ENCODE measurements at regions not wholly inside any gene's neighbourhood (a gene's known extent, or its start where the extent isn't known, plus 50 kb on each side); places are given as distances from the start of the nearest gene placed in this dataset.
A peak's percentile ranks its signal among the peaks of the same experiment; 100 is the strongest.
"Not testable (repeated sequence)": the region's sequence is repeated elsewhere in the genome, so short reads cannot be mapped to it uniquely, and the experiment has no call there.

- no peak for DNase-seq (ENCODE audit: low read depth)
- no peak overlapping the region for H3K4me3 ChIP-seq (ENCODE audit: control insufficient read depth, low read depth, low read length)
- TF ChIP-seq CTCF (conservative IDR thresholded peaks at IDR 0.05; ENCODE audit: control insufficient read depth, insufficient read depth, low read depth, low read length) = no peak
These were observed 154.5 kb upstream of the MAGI2 start for GRCh38 chr7:79608005-79608404.

- H3K4me3 ChIP-seq (ENCODE audit: control insufficient read depth, low read depth, low read length) = no peak overlapping the region
- no peak for DNase-seq (ENCODE audit: low read depth)
- TF ChIP-seq CTCF (conservative IDR thresholded peaks at IDR 0.05; ENCODE audit: control insufficient read depth, insufficient read depth, low read depth, low read length) = no peak
These were observed 151.4 kb upstream of the MAGI2 start for GRCh38 chr7:79604841-79605240.

- no peak for DNase-seq (ENCODE audit: low read depth)
- no peak for TF ChIP-seq CTCF (conservative IDR thresholded peaks at IDR 0.05; ENCODE audit: control insufficient read depth, insufficient read depth, low read depth, low read length)
- H3K4me3 ChIP-seq (ENCODE audit: control insufficient read depth, low read depth, low read length) = no peak overlapping the region
These were observed 144.9 kb upstream of the MAGI2 start for GRCh38 chr7:79598351-79598750.

GRCh38 chr7:79594671-79595070 lies 141.2 kb upstream of the MAGI2 start:
- DNase-seq (ENCODE audit: low read depth); H3K4me3 ChIP-seq (ENCODE audit: control insufficient read depth, low read depth, low read length): not testable (repeated sequence)

GRCh38 chr7:79593866-79594301 lies 140.4 kb upstream of the MAGI2 start:
- peak; percentile 1 for DNase-seq (ENCODE audit: low read depth)
- no peak for TF ChIP-seq CTCF (conservative IDR thresholded peaks at IDR 0.05; ENCODE audit: control insufficient read depth, insufficient read depth, low read depth, low read length)
- H3K4me3 ChIP-seq (ENCODE audit: control insufficient read depth, low read depth, low read length) = no peak overlapping the region

- no peak overlapping the region for H3K4me3 ChIP-seq (ENCODE audit: control insufficient read depth, low read depth, low read length)
- TF ChIP-seq CTCF (conservative IDR thresholded peaks at IDR 0.05; ENCODE audit: control insufficient read depth, insufficient read depth, low read depth, low read length) = no peak
- DNase-seq (ENCODE audit: low read depth) = no peak
These were observed 137.6 kb upstream of the MAGI2 start for GRCh38 chr7:79590916-79591623.

- no peak for TF ChIP-seq CTCF (conservative IDR thresholded peaks at IDR 0.05; ENCODE audit: control insufficient read depth, insufficient read depth, low read depth, low read length)
- no peak overlapping the region for H3K4me3 ChIP-seq (ENCODE audit: control insufficient read depth, low read depth, low read length)
- no peak for DNase-seq (ENCODE audit: low read depth)
These were observed 136.9 kb upstream of the MAGI2 start for GRCh38 chr7:79590391-79590790.
